Mucosa of descending colon (tissue), 3 donors: ENCODE measurements at regions not wholly inside any gene's neighbourhood (a gene's known extent, or its start where the extent isn't known, plus 50 kb on each side); places are given as distances from the start of the nearest gene placed in this dataset.
A peak's percentile ranks its signal among the peaks of the same experiment; 100 is the strongest.

Source experiments
- ATAC-seq: fragments of 200-7000 bp; cut with Tn5 transposase; one replicate; pipeline ENCODE4 v1.9.1; 2020; ENCODE audit warnings: mild to moderate bottlenecking, moderate library complexity
- DNase-seq, 3 donors: peaks; one replicate each; pipeline ENCODE4 v3.0.0-alpha.2; 2020
- H3K36me3 ChIP-seq: fragments of 200-600 bp; one replicate; pipeline ENCODE4 v1.8.0; 2021; ENCODE audit warnings: low read depth, mild to moderate bottlenecking
- H3K4me1 ChIP-seq: fragments of 200-600 bp; one replicate; pipeline ENCODE4 v1.8.0; 2021; ENCODE audit warnings: low read depth, mild to moderate bottlenecking
- H3K4me3 ChIP-seq: fragments of 200-600 bp; one replicate; pipeline ENCODE4 v1.8.0; 2021; ENCODE audit warnings: mild to moderate bottlenecking
- H3K9me3 ChIP-seq: fragments of 200-600 bp; one replicate; pipeline ENCODE4 v1.8.0; 2021; ENCODE audit warnings: mild to moderate bottlenecking
- CTCF ChIP-seq: fragments of 200-600 bp; IDR thresholded peaks from one replicate; pipeline ENCODE4 v1.8.0; 2022; ENCODE audit warnings: antibody characterized with exemption, mild to moderate bottlenecking
- intact Hi-C, 2 donors: fragments of 100-400 bp; cut with DNase I in 1 of 2; cut with micrococcal nuclease in 1 of 2; formaldehyde crosslinking; loops; one replicate each; pipeline versions ENCODE4 v1.11.0 to v1.11.1; 2022; cut with DNase I, micrococcal nuclease
- donor health status: DM: no; HTN: no; CAD: no; lungs with moderate emphysema.
- donor health status: DM: no; HTN: no; CAD: no.
- donor health status: DM: no; HTN: yes; CAD: no.

GRCh38 chr4:136691607-136692006 is 840.7 kb downstream of the PCDH18 start:
- intact Hi-C loops, result no loop called here
- peak; percentile 72 for ATAC-seq
- Histone ChIP-seq H3K36me3 (no peaks in the 10 kb centered on the region), H3K4me3 (no peak overlapping the region), H3K9me3 (no peaks in the 10 kb centered on the region), H3K4me1 (peaks cover 22% of the 10 kb centered on the region)
- no peak for TF ChIP-seq CTCF
- DNase-seq, result no peak

GRCh38 chr4:136690360-136690759 is 841.9 kb downstream of the PCDH18 start:
- Histone ChIP-seq H3K36me3 (no peaks in the 10 kb centered on the region), H3K9me3 (no peaks in the 10 kb centered on the region), H3K4me1 (peaks cover 22% of the 10 kb centered on the region), H3K4me3 (no peak overlapping the region)
- DNase-seq (peak in 1 of 3 donors; percentile 19), ATAC-seq (peak; percentile 90)
- intact Hi-C loops, result no loop called here
- no peak for TF ChIP-seq CTCF

GRCh38 chr4:136687596-136687995 is 844.7 kb downstream of the PCDH18 start:
- H3K4me1 ChIP-seq, result peaks cover 22% of the 10 kb centered on the region
- no peak overlapping the region for H3K4me3 ChIP-seq
- intact Hi-C loops, result no loop called here
- DNase-seq (peak in 1 of 3 donors; percentile 15), ATAC-seq (no peak)
- no peaks in the 10 kb centered on the region for H3K36me3 ChIP-seq
- no peaks in the 10 kb centered on the region for H3K9me3 ChIP-seq
- no peak for TF ChIP-seq CTCF

GRCh38 chr4:136687118-136687517 is 845.2 kb downstream of the PCDH18 start:
- no peak for ATAC-seq
- Histone ChIP-seq H3K4me3 (no peak overlapping the region), H3K4me1 (peaks cover 19% of the 10 kb centered on the region), H3K36me3 (no peaks in the 10 kb centered on the region), H3K9me3 (no peaks in the 10 kb centered on the region)
- no peak for TF ChIP-seq CTCF
- no peak for DNase-seq
- intact Hi-C loops, result no loop called here

- ATAC-seq (no peak), DNase-seq (no peak)
- Histone ChIP-seq H3K9me3 (no peaks in the 10 kb centered on the region), H3K36me3 (no peaks in the 10 kb centered on the region), H3K4me3 (no peak overlapping the region), H3K4me1 (no peaks in the 10 kb centered on the region)
- no peak for TF ChIP-seq CTCF
- intact Hi-C loops, result no loop called here
These were observed 851.5 kb downstream of the PCDH18 start for GRCh38 chr4:136680761-136681160.

- DNase-seq (no peak), ATAC-seq (no peak)
- H3K36me3 ChIP-seq, result no peaks in the 10 kb centered on the region
- TF ChIP-seq CTCF, result no peak
- intact Hi-C loops, result no loop called here
- no peaks in the 10 kb centered on the region for H3K4me1 ChIP-seq
- no peaks in the 10 kb centered on the region for H3K9me3 ChIP-seq
- H3K4me3 ChIP-seq, result no peak overlapping the region
These were observed 852.0 kb downstream of the PCDH18 start for GRCh38 chr4:136680271-136680670.
